CD14-positive monocyte (primary cell): ENCODE measurements at regions not wholly inside any gene's neighbourhood (a gene's known extent, or its start where the extent isn't known, plus 50 kb on each side); places are given as distances from the start of the nearest gene placed in this dataset.
A peak's percentile ranks its signal among the peaks of the same experiment; 100 is the strongest.

ENCODE experiments used
- DNase-seq, 3 donors: peaks; one replicate each; pipeline ENCODE4 v3.0.0-alpha.2; 2011 to 2022
- H2AFZ ChIP-seq: 2 replicates; pipeline ENCODE4 v1.6.0; 2012; ENCODE audit warnings: mild to moderate bottlenecking, low read depth, low read length, inconsistent platforms; ENCODE audit not compliant: insufficient read depth, poor library complexity, severe bottlenecking
- H3K27ac ChIP-seq, 2 donors: 1 replicate in 1 of 2; 2 replicates in 1 of 2; pipeline ENCODE4 v1.5.1; 2012 to 2013; ENCODE audit warnings: low read length in 2 of 2, control low read depth in 1 of 2, inconsistent platforms in 1 of 2, low read depth in 1 of 2, mild to moderate bottlenecking in 1 of 2
- H3K27me3 ChIP-seq, 2 donors: one replicate each; pipeline versions ENCODE4 v1.6.0 to v1.6.1; 2011 to 2013; ENCODE audit warnings: low read length in 2 of 2; ENCODE audit not compliant: control insufficient read depth in 2 of 2, insufficient read depth in 2 of 2
- H3K36me3 ChIP-seq, 2 donors: replicated peaks in 1 of 2; 1 replicate in 1 of 2; 2 replicates in 1 of 2; pipeline versions ENCODE4 v1.5.1 to v1.6.1; 2012 to 2013; ENCODE audit warnings: low read length in 2 of 2, control low read depth in 1 of 2, inconsistent platforms in 1 of 2, mild to moderate bottlenecking in 1 of 2; ENCODE audit not compliant: insufficient read depth in 2 of 2, control insufficient read depth in 1 of 2
- H3K4me1 ChIP-seq, 2 donors: 1 replicate in 1 of 2; 2 replicates in 1 of 2; pipeline versions ENCODE4 v1.5.1 to v1.6.1; 2012 to 2013; ENCODE audit warnings: low read length in 2 of 2, control low read depth in 1 of 2, inconsistent platforms in 1 of 2, mild to moderate bottlenecking in 1 of 2, moderate library complexity in 1 of 2; ENCODE audit not compliant: insufficient read depth in 2 of 2, control insufficient read depth in 1 of 2
- H3K4me2 ChIP-seq: replicated peaks from 2 replicates; pipeline ENCODE3; 2012; ENCODE audit warnings: low read length, moderate library complexity, mild to moderate bottlenecking; ENCODE audit not compliant: poor library complexity, severe bottlenecking; ENCODE audit errors: extremely low read depth
- H3K4me3 ChIP-seq, 3 experiments: fragments of 200-600 bp in 1 of 3; sonication (generic) in 1 of 3; replicated peaks in 1 of 3; 1 replicate in 2 of 3; 2 replicates in 1 of 3; pipeline ENCODE4 v1.5.1; 2011 to 2013; ENCODE audit warnings: low read length in 3 of 3, mild to moderate bottlenecking in 3 of 3, control low read depth in 2 of 3, low read depth in 2 of 3, inconsistent platforms in 1 of 3, moderate library complexity in 1 of 3
- H3K79me2 ChIP-seq: 2 replicates; pipeline ENCODE4 v1.6.0; 2012; ENCODE audit warnings: mild to moderate bottlenecking, control low read depth, inconsistent platforms, low read length, moderate library complexity; ENCODE audit not compliant: insufficient read depth
- H3K9ac ChIP-seq: 2 replicates; pipeline ENCODE4 v1.6.0; 2017; ENCODE audit warnings: low read length, mild to moderate bottlenecking; ENCODE audit not compliant: insufficient read depth, poor library complexity, severe bottlenecking
- H3K9me3 ChIP-seq, 2 donors: replicated peaks in 1 of 2; 1 replicate in 1 of 2; 2 replicates in 1 of 2; pipeline versions ENCODE4 v1.5.1 to v1.6.1; 2012 to 2013; ENCODE audit warnings: low read length in 2 of 2, control low read depth in 1 of 2; ENCODE audit not compliant: control insufficient read depth in 1 of 2, insufficient read depth in 1 of 2
- H4K20me1 ChIP-seq: 2 replicates; pipeline ENCODE4 v1.6.0; 2012; ENCODE audit warnings: mild to moderate bottlenecking, low read length, control low read depth, moderate library complexity; ENCODE audit not compliant: insufficient read depth
- H3K27ac Mint-ChIP-seq, 7 donors: one replicate each; pipeline ENCODE4 v1.8.0; 2020; ENCODE audit warnings: mild to moderate bottlenecking in 7 of 7, mixed read lengths in 7 of 7, moderate library complexity in 6 of 7, inconsistent platforms in 2 of 7
- H3K27me3 Mint-ChIP-seq, 3 donors: one replicate each; pipeline ENCODE4 v1.8.0; 2021 to 2022; ENCODE audit warnings: low read depth in 3 of 3, mild to moderate bottlenecking in 3 of 3, mixed read lengths in 3 of 3, moderate library complexity in 3 of 3, inconsistent platforms in 1 of 3
- H3K36me3 Mint-ChIP-seq, 2 donors: one replicate each; pipeline ENCODE4 v1.8.0; 2020; ENCODE audit warnings: mixed read lengths in 2 of 2, inconsistent platforms in 1 of 2, mild to moderate bottlenecking in 1 of 2
- H3K4me1 Mint-ChIP-seq: one replicate; pipeline ENCODE4 v1.8.0; 2020; ENCODE audit warnings: mild to moderate bottlenecking, mixed read lengths
- H3K4me3 Mint-ChIP-seq, 2 donors: one replicate each; pipeline ENCODE4 v1.8.0; 2020; ENCODE audit warnings: mild to moderate bottlenecking in 2 of 2, mixed read lengths in 2 of 2, moderate library complexity in 1 of 2
- H3K9me3 Mint-ChIP-seq, 7 donors: one replicate each; pipeline ENCODE4 v1.8.0; 2020 to 2022; ENCODE audit warnings: mixed read lengths in 7 of 7, mild to moderate bottlenecking in 6 of 7, moderate library complexity in 6 of 7, inconsistent platforms in 2 of 7
- WGBS: methylation state at CpG from one replicate; pipeline ENCODE4 v1.1.5; 2013; ENCODE audit warnings: missing lambda C conversion rate; ENCODE audit not compliant: insufficient coverage; 5-methylcytosine and 5-hydroxymethylcytosine counted together
- intact Hi-C, 2 donors: fragments of 100-400 bp; cut with micrococcal nuclease; formaldehyde crosslinking; loops; one replicate each; pipeline versions ENCODE4 v1.15.0 to v1.15.1; 2023
- TF ChIP-seq, protein P1 (sequence below): fragments of 200-600 bp; IDR thresholded peaks from one replicate; pipeline ENCODE4 v1.8.0; 2022; ENCODE audit warnings: antibody characterized with exemption, mild to moderate bottlenecking

DNA sequence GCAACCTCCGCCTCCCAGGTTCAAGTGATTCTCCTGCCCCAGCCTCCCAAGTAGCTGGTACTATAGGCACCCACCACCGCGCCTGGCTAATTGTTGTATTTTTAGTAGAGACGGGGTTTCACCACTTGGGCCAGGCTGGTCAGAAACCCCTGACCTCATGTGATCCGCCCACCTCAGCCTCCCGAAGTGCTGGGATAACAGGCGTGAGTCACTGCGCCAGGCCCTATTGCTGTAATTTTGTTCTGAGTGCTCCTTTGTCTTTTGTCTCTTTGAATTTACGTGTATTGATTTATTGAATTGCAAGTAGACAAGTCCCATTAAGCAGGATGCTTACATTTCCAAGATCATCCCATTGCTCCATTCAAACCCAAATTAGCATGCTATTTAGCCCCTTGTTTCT is 186.7 kb downstream of the MSX2 start:
- TF ChIP-seq, protein P1, sequence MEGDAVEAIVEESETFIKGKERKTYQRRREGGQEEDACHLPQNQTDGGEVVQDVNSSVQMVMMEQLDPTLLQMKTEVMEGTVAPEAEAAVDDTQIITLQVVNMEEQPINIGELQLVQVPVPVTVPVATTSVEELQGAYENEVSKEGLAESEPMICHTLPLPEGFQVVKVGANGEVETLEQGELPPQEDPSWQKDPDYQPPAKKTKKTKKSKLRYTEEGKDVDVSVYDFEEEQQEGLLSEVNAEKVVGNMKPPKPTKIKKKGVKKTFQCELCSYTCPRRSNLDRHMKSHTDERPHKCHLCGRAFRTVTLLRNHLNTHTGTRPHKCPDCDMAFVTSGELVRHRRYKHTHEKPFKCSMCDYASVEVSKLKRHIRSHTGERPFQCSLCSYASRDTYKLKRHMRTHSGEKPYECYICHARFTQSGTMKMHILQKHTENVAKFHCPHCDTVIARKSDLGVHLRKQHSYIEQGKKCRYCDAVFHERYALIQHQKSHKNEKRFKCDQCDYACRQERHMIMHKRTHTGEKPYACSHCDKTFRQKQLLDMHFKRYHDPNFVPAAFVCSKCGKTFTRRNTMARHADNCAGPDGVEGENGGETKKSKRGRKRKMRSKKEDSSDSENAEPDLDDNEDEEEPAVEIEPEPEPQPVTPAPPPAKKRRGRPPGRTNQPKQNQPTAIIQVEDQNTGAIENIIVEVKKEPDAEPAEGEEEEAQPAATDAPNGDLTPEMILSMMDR, result no peak
- H4K20me1 ChIP-seq, result no peaks in the 10 kb centered on the region
- Mint-ChIP-seq H3K27me3 (peaks cover 2 to 18% (median 13%) of the 10 kb centered on the region in 3 donors), H3K9me3 (no peaks in the 10 kb centered on the region), H3K4me3 (no peak overlapping the region), H3K27ac (no peak overlapping the region), H3K36me3 (no peaks in the 10 kb centered on the region), H3K4me1 (peaks cover 4% of the 10 kb centered on the region)
- H3K4me1 ChIP-seq, result no peaks in the 10 kb centered on the region
- no peak for DNase-seq
- WGBS, result 87% methylated on average over 4 of the region's 9 CpGs
- no peaks in the 10 kb centered on the region for H3K36me3 ChIP-seq
- no peak overlapping the region for H2AFZ ChIP-seq
- intact Hi-C loops, result no loop called here
- no peak overlapping the region for H3K4me3 ChIP-seq
- no peak overlapping the region for H3K27ac ChIP-seq
- no peaks in the 10 kb centered on the region for H3K79me2 ChIP-seq
- peaks cover 0 to 5% of the 10 kb centered on the region in 2 donors for H3K27me3 ChIP-seq
- H3K9me3 ChIP-seq, result no peaks in the 10 kb centered on the region
- no peak overlapping the region for H3K9ac ChIP-seq
- H3K4me2 ChIP-seq, result no peak overlapping the region

- Histone ChIP-seq H3K27me3 (peaks cover 0 to 5% of the 10 kb centered on the region in 2 donors), H3K27ac (no peak overlapping the region), H2AFZ (no peak overlapping the region), H3K9me3 (no peaks in the 10 kb centered on the region), H4K20me1 (no peaks in the 10 kb centered on the region), H3K36me3 (no peaks in the 10 kb centered on the region), H3K4me2 (no peak overlapping the region), H3K9ac (no peak overlapping the region), H3K4me3 (no peak overlapping the region), H3K79me2 (no peaks in the 10 kb centered on the region), H3K4me1 (no peaks in the 10 kb centered on the region)
- under 1% methylated on average over 13 of the region's 17 CpGs for WGBS
- Mint-ChIP-seq H3K4me1 (peaks cover 4% of the 10 kb centered on the region), H3K36me3 (no peaks in the 10 kb centered on the region), H3K4me3 (peak overlapping the region in 1 of 2 donors; percentile 1), H3K9me3 (peaks cover 0 to 3% (median 0%) of the 10 kb centered on the region in 7 donors), H3K27ac (no peak overlapping the region), H3K27me3 (peaks cover 2 to 15% (median 13%) of the 10 kb centered on the region in 3 donors)
- TF ChIP-seq, protein P1, result peak; percentile 90
- peak in 2 of 3 donors; percentile 7 to 27 for DNase-seq
- intact Hi-C loops, result no loop called here
These were observed 185.9 kb downstream of the MSX2 start for GRCh38 chr5:174910245-174910737.
